ENCODE measurements at regions not wholly inside any gene's neighbourhood (a gene's known extent, or its start where the extent isn't known, plus 50 kb on each side); places are given as distances from the start of the nearest gene placed in this dataset.

DNA sequence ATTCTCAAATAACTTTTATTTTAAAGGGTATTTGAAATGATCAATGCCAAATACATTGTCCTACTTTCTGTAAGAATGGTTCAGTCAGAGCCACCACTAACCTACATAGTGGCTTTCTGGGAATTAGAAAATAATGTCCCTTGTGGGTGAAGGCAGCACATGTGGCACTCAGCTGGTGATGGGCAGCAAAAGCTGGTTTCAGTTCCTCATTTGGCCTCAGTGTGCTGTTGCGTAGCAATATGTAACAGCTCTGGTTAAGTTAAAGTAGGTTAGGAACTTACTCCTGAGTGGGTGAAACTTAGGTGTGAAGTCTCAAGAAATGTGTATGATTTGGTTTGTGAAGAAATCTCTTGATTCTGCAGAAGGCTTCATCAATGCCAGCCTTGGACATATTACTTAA, 99.6 kb upstream of the SPEF2 start:
- TF ChIP-seq EZH2 (IDR thresholded peaks at IDR 0.05; ENCODE audit: low read length, unreplicated experiment): no peak
- TF ChIP-seq, protein P1, sequence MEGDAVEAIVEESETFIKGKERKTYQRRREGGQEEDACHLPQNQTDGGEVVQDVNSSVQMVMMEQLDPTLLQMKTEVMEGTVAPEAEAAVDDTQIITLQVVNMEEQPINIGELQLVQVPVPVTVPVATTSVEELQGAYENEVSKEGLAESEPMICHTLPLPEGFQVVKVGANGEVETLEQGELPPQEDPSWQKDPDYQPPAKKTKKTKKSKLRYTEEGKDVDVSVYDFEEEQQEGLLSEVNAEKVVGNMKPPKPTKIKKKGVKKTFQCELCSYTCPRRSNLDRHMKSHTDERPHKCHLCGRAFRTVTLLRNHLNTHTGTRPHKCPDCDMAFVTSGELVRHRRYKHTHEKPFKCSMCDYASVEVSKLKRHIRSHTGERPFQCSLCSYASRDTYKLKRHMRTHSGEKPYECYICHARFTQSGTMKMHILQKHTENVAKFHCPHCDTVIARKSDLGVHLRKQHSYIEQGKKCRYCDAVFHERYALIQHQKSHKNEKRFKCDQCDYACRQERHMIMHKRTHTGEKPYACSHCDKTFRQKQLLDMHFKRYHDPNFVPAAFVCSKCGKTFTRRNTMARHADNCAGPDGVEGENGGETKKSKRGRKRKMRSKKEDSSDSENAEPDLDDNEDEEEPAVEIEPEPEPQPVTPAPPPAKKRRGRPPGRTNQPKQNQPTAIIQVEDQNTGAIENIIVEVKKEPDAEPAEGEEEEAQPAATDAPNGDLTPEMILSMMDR (conservative IDR thresholded peaks at IDR 0.05; ENCODE audit: low read depth, low read length): no peak

Data from PC-3 (cell line).